ENCODE measurements at regions not wholly inside any gene's neighbourhood (a gene's known extent, or its start where the extent isn't known, plus 50 kb on each side); places are given as distances from the start of the nearest gene placed in this dataset.

GRCh38 chr3:137464341-137464740 lies 299.8 kb upstream of the SOX14 start:
- TF ChIP-seq CTCF (IDR thresholded peaks at IDR 0.05) (no peak), REST (IDR thresholded peaks at IDR 0.05) (no peak), KDM5A (IDR thresholded peaks at IDR 0.05) (no peak), HMGXB4 (CRISPR knock-in tag; IDR thresholded peaks at IDR 0.05; ENCODE audit: borderline replicate concordance) (no peak), MAFK (IDR thresholded peaks at IDR 0.05; ENCODE audit: partially characterized antibody) (no peak), MYC (IDR thresholded peaks at IDR 0.05; ENCODE audit: borderline replicate concordance, low read length) (no peak), CHD4 (IDR thresholded peaks at IDR 0.05; ENCODE audit: borderline replicate concordance) (no peak), MAX (IDR thresholded peaks at IDR 0.05) (no peak), CBX2 (IDR thresholded peaks at IDR 0.05; ENCODE audit: borderline replicate concordance, low read depth) (no peak), USF2 (IDR thresholded peaks at IDR 0.05) (no peak), ZFP36 (IDR thresholded peaks at IDR 0.05; ENCODE audit: borderline replicate concordance, partially characterized antibody) (no peak)

Data from A549 (cell line).